GM18508 (cell line): ENCODE measurements at regions not wholly inside any gene's neighbourhood (a gene's known extent, or its start where the extent isn't known, plus 50 kb on each side); places are given as distances from the start of the nearest gene placed in this dataset.

ENCODE experiments used
- ATAC-seq: cut with Tn5 transposase; IDR thresholded peaks from one replicate; pipeline ENCODE4 v1.9.1; 2021; ENCODE audit warnings: moderate number of reproducible peaks; ENCODE audit not compliant: insufficient read depth, unreplicated experiment

DNA sequence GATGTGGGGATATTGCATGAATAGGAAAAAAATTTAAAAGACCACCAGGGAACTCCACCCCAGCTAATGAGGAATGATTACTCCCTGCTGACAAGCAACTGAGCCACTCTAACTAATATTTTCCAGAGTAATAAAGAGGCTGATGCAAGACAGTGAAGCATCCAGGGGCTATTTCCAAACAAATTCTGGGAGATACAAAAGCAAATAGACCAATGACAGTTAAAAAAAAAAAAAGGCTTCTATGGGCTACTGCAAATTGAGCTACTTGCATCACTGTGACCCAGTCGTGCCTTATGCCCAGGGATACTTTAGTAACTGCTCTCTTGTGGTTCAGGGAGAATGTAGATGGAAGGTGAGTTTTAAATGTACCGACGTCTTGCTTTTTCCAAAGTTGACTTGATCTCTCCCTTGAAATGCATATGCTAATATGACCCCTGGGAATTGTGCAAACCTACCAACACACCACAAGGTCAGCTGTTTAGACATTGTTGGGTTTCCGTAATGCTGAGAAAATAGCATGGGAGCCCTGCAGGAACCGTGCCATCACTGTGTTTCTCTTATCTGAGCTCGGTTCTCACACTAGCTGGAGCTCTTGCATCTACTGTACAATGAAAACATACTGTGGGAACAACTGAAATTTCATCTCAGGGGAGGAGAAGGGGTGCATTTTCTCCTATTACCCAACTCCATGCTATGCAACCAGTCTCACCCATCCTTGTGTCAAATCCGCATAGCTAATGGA, 250.6 kb upstream of the MAP3K1 start:
- ATAC-seq: no peak

DNA sequence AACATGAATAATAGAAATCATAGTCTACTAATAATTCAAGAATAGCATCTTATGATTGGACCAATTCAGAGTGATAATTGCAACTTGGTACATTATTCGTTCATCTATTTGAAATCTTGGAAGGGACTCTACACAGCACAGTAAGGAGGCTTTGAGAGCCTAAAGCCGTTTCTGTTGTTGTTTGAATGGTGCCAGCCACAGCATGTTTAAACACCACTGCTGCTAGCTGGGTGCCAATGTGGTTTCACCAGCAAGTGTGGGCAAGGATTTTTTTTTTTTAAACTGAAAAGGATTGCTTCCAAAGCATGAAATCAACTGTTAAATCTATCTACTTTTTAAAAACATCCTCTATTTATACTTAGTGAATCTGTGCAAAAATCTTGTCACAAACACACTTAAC, 253.9 kb upstream of the MAP3K1 start:
- no peak for ATAC-seq

DNA sequence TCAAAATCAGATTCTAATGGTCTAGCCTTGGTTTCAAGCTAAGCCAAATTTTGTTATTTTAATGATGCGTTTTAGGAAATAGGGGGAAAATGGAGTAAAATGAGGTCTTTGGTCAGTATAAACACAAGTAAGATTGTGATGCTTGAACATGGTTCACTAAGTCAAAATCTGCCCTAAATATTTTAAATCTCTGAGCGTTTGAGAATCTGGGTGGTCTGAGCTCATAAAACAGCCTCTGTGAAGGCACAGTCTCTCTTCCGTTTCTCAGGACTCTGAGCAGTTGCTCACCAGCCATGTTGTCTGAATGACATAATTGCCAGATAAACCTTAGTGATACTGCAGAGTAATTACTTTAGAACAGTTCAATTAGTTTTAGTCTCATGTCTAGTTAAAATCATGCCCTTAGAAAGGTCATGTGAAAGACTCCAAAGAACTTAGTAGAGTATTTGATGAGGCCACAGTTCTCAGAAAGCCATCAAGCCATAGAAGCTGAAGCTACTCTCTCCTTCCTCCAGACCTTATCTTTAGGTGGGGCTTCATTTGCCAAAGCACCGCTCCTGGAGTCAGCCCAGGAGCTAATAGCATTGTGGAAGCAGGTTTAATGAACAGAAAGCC, 257.1 kb upstream of the MAP3K1 start:
- ATAC-seq: no peak

DNA sequence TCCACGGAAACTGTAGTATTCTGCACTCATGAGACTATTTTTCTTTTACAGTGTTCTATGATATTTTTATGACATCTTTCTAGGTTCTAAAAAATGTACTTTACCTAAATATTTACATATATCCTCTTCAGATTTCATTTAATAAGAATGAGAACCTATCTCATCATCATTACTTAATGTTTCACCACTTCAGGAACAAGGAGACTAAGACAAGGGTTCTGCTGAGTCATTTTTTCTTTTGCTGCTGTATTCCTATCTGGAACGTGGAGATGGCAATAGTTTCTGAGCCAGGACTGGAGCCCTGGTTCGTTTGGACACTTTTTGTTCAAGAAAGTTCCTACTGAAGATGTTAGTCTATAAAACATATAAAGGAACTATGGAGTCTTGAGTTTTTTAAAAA, 258.2 kb upstream of the MAP3K1 start:
- ATAC-seq: no peak

DNA sequence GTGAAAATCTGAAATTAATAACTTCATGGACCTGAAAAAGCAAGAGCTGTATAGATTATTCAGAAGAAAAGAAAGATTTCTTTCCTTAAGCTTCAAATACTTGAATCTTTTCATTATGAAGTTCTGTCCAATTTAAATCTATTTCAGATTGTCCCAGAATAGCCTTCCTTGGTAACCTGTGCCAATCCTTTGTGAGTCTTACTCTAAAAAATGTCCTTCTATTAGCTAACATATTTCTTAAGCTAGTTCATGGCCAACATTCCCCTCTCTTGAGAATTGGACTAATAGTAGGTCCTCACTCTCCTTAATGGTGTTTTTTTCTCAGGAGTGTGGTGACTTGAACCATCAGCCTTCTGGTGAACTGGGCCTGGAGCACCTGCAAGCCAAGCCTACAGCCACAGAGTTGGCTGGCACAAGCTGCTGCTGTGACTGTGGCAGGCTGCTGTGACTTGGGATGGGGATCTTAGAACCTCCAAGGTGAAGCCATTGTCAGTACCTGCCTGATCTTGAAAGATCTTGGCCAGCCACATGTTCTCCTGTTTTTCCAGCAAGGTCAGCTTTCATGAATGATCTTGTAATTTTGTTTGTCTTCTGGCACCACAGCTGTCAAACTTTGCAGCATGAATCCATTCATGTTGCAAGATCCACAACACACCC, 262.6 kb upstream of the MAP3K1 start:
- no peak for ATAC-seq

DNA sequence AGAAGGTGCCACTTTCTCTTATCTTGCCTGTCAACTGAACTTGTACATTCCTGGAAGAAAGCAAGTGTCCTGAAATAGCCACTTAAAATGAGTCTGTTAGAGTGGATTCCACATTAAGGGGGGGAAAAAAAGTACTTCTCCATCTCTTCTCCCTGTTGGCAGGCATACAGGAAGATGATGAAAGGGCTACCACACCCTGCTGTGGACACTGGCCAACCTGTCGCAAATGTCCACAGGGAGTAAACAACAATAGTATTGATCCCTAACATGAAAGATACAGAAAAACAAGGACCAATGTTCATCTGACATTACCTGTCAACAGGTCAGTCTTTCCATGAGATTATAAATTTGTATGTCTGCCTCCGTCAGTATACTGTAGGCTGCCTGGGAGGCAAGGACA, 265.1 kb upstream of the MAP3K1 start:
- ATAC-seq: no peak

DNA sequence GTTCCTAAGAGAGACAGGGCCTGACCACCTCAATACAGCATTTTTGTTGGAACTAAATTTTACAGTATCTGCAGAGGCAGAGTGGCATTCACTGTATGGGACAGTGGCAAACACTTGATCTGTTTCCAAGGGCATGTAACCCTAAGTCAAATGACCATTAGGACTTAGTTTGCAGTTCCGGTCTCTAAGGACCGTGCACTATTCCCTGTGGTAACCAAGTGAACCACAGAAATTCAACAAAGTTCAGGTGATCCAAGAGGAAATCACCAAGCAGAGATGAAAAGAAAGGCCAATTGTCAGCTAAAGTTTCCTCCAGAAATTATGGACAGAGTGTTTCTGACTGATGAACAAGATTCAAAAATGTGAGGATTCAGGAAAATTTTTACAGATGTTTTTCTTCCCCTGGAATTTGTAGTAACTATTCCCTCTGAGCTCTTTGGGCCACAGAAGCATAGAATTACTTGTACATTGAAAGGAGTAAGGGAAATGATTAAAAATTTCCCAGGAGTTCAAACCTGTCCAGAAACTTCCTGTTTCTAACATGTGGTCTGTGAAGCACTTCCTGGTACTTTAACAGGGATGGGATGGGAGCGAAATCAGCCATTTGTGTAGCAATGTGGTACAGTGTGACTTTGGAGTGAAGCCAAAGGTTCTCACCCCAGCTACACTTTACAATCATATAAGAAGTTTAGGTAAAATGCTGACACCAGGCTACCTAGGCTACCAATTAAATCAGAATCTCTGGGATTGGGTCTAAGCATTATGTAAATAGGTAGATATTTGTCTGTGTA, 266.1 kb upstream of the MAP3K1 start:
- no peak for ATAC-seq

DNA sequence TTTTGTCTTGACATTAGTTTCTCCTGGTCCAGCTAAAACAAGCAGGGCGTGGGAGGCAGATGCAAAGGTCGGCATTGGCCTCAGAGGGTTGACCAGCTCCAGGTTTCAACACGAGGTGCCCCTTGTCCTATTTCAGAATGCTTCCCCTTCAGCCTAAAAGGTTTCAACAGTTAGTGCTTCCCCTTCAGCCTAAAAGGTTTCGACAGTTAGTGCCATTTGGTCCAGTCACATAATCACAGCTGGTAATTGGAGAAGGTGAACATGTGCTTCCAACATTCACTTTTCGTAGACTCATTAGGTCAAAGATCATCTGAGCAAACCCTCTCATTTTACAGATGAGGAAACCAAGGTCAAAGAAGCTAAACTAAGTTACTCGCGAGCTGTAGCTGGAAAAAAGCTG, 270.3 kb upstream of the MAP3K1 start:
- no peak for ATAC-seq

DNA sequence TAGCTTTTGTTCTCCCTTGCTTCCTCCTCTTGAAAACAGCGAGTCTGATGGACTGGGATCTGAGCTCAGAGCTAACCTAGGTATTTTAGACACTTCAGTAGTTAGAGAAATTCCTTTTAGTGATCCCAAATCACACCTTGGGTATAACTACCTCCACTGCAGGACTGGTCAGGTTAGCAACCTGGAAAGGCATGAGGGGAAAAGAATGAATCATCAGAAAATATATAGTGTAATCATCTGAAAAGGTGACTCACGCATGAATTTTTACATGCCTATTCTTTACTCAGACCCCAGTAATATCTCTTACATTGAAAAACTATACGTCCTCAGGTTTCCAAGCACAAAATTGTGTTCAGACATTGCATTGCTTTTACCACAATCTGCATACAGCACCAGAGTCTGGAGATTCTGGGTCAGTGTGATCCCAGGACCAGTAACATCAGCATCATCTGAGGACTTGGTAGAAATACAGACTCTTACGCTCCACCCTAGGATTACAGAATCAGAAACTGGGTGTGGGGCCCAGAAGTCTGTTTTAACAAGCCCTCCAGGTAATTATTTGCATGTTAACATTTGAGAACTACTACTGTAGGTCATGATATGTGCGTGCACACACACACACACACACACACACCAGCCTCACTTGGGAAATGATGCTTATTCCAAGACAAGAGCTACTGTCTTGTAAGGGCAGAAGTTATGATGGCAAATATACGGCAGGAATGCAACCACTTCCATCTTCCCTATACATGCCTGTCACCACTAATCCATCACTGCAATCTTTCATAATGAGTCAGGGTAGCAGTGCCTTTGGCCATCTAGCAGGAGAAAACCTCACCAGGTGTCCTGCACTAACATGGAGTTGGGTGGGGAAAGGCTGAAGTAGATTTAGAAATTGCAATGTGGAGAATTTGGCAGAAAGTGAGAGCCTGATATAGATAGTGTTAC, 271.6 kb upstream of the MAP3K1 start:
- ATAC-seq: no peak

DNA sequence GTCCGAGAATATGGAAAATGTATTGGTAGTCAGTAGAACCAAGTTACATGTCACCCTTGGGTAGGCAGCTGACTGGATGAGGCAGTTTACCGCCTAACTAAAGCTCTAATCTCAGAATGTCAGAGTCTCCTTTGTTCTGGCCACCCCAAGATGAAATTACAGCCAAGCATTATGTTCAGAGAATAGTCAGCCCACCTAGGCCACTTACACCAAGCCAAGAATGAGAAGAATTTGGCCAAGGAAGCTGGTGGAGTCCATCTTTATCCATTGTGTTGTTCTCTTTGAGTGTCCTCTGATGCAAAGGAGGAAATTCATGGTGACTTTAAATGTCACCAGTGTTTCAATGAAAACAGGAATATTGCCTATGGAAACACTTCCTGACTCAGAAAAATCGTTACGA, 275.1 kb upstream of the MAP3K1 start:
- no peak for ATAC-seq

DNA sequence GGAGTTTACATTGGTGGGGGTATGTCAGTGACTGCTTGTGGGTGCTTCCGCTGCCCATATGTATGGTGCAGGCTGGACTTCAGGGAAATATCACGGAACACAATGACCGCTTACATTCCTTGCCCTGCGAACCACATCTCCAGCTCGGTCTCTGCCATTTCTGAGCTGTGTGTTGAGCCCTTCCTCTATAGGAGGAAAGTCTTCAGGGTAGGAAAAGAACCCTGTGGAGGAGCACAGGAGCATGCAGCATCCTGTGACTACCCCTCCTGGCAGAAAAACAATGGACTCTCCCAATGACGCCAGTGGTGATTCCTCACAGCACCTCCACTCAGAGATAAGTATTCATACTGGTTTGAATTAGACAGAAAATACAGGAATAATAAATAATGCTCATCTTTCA, 276.8 kb upstream of the MAP3K1 start:
- ATAC-seq: no peak

DNA sequence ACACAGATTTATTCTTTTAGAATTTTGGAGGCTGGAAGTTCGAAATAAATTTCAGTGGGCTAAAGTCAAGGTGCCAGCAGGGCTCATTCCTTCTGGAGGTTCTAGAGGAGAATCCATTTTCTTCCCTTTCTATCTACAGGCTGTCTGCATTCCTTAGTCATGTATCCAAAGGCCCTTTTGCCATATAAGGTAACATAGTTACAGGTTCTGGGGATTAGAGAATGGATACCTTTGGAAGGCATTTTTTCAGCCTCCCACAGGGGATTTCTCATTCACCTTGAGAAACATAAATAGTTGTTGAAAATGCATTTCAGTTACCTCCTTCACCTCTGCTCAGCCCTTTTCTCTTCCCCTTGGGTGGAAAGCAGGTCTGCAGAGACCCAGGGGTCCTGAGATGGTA, 280.0 kb upstream of the MAP3K1 start:
- ATAC-seq: no peak

DNA sequence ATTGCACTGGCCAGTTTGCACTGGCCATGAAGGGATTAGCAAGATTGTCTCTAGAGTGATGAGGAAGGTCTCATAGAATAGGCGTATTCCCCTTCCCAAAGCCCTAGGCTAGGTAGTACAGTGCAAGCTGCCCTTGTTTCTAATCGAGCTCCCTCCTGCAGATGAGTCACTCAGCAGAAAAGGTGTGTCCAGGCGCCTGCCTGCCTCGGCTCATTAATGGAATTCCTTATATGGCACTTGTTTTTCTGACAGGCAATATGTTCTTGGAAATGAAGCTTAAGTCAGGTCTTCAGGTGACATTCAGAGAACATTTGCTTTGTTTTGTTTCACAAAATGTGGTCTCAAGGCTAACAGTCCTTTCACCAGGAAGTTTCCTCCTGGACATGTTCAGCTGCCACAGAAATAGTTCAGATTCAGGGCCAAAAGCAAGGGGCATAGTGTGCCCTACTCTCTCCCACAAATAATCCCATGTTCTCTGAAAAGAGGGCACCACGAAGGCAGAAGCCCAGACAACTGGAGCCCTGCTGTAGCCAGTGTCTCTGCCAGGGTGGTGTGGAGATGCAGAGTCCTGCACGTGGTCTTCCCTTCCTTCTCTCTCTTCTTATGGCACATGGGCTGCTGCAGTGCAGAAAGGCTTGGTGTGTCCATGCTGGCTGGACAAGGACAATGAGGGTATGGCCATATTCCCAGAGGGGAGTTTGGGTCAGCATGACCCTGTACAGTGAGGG, 281.1 kb upstream of the MAP3K1 start:
- ATAC-seq: no peak

DNA sequence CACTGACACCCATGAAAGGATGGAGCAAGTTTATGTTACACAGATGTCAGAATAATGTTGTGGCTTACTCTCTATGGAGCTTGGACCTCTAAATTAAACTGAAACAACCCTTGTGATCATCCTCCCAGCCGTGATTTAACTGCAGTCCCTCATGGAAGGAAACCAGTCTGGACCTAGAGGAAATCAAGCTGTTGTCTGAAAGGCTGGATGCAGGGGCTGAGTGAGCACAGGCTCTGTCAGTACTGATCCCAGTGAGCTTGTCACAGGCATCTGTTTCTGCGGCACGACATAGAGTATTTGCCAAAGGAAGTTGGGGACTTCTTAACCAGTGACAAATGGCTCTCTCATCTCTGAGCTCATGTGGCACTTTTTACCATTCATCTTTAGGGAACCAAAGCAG, 282.9 kb upstream of the MAP3K1 start:
- no peak for ATAC-seq

DNA sequence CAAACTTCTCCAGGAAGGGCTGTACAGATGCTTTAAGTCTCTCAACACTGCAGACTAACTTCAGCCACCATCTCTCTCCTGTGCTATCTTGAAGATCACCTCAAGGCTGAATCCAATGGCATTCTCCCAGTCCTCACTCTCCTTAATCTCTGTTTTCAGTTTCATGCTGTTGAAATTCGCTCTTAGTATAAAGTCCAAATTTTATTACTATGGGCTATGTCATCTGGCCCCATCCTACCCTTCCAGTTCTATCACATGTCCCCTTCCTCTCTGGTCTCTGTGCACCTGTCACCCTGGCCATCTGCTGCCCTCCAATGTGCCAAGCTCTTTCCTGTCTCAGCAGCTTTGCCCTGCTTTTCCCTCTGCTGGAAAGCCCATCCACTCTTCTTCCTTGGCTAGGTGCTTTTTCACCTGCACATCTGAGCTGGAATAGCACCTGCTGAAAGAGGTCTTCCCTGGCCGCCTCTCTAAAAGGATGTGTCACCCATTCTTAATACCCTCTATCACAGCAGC, 284.7 kb upstream of the MAP3K1 start:
- no peak for ATAC-seq

DNA sequence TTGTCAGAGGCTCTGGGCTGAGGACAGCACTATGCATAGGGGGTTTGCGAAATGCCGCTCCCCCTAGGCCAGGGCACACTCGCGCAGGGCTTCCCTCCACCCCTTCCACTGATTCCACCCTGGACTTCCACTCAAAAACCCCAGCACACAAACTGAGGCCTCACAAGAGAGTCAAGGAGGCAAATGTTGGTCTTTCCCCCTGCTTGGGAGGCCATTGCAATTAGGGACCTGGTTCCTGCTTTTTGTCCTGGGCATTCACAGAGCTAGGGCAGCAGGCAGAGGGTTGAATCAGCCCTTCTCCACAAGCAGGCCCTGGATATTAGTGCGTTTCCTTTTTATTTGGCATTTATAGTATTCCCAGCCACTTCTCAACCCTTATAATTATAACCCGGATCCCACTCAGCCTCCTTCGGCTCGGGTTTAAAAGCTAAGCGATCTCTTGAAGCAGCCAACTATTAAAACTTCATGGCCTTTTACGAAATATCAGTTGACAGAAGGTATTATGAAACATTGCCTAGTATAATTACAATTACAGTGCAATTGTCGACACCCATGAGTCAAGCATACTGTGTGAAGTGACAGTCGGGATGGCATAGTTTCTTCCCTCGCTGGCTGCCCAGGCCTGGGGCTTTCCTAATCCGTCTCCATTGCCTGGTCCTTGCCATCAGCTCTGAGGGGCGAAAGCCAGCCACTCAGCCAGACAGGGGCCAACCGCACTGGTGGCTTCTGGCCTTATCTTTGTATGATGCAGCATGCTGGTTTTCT, 285.5 kb upstream of the MAP3K1 start:
- ATAC-seq: no peak

DNA sequence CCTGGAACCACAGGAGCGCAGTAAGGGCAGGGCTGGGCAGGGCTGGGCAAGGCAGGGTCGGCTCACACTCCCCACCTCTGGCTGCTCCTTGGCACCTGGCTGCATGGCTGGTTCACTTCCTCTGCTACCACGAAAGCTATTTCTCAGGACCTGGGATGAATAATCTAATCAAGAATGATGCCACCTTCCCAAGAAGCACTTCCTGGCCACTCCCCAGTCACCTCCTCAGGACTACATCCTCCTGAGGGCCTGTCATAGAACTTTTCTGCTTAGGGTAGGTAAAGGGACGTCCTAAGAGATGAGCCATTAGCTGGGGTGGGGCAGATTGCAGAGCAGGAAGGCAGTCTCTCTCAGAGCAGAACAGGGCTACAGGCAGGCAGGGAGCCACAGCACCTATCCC, 288.2 kb upstream of the MAP3K1 start:
- ATAC-seq: no peak

DNA sequence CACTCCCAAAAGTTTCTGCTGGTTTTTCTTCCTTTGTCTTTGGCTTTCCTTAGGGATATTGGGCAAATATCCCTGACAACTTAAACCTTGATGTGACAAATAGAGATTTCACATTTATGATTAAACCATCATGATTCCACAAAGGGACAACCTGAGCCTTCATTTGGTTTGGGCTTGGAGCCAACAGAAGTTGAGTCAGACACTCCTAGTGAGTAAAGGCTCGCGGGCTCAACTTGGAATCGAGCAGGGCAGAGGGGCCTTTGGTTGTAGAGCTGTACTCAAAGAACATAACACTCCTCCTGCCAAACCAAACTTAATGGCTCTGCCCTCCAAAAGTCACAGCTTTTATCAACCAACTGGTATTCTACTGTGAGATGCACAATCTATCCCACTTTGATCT, 290.2 kb upstream of the MAP3K1 start:
- no peak for ATAC-seq
